ENCODE measurements at regions not wholly inside any gene's neighbourhood (a gene's known extent, or its start where the extent isn't known, plus 50 kb on each side); places are given as distances from the start of the nearest gene placed in this dataset.

- no peak for ATAC-seq
- no peak overlapping the region for H3K4me3 ChIP-seq (ENCODE audit: low read length)
- H3K27ac Mint-ChIP-seq = no peak overlapping the region
- no peaks in the 10 kb centered on the region for H3K4me1 Mint-ChIP-seq
- H3K27ac ChIP-seq (ENCODE audit: low read length) = no peak overlapping the region
- no peaks in the 10 kb centered on the region for H3K4me1 ChIP-seq (ENCODE audit: control insufficient read depth, insufficient read depth, low read length)
- no peak overlapping the region for H3K4me3 Mint-ChIP-seq
- no peaks in the 10 kb centered on the region for H3K27me3 ChIP-seq (ENCODE audit: control insufficient read depth, insufficient read depth, low read length)
- no peak for TF ChIP-seq CTCF (IDR thresholded peaks at IDR 0.05)
- no CpG with 5 or more reads among the region's 2 CpGs for WGBS (ENCODE audit: insufficient coverage)
- no peaks in the 10 kb centered on the region for H3K36me3 Mint-ChIP-seq
- peaks cover 2 to 11% of the 10 kb centered on the region in 2 donors for H3K9me3 Mint-ChIP-seq
- DNase-seq = no peak
- no peaks in the 10 kb centered on the region for H3K27me3 Mint-ChIP-seq (ENCODE audit: low read depth in 2 of 2)
- intact Hi-C loops (cut with micrococcal nuclease) = no loop called here
- no peaks in the 10 kb centered on the region for H3K9me3 ChIP-seq (ENCODE audit: control insufficient read depth, insufficient read depth, low read length)
- no peaks in the 10 kb centered on the region for H3K36me3 ChIP-seq (ENCODE audit: control insufficient read depth, insufficient read depth, low read length)
Observed at GRCh38 chr20:7452890-7453289, 487.4 kb downstream of the HAO1 start.

GRCh38 chr20:7454047-7454446 is 486.2 kb downstream of the HAO1 start:
- no peak overlapping the region for H3K4me3 ChIP-seq (ENCODE audit: low read length)
- no peaks in the 10 kb centered on the region for H3K4me1 ChIP-seq (ENCODE audit: control insufficient read depth, insufficient read depth, low read length)
- no peaks in the 10 kb centered on the region for H3K4me1 Mint-ChIP-seq
- 64% methylated on average over 2 of the region's 2 CpGs for WGBS (ENCODE audit: insufficient coverage)
- no peak overlapping the region for H3K27ac Mint-ChIP-seq
- peaks cover 2 to 6% of the 10 kb centered on the region in 2 donors for H3K9me3 Mint-ChIP-seq
- no peak for TF ChIP-seq CTCF (IDR thresholded peaks at IDR 0.05)
- no peak overlapping the region for H3K27ac ChIP-seq (ENCODE audit: low read length)
- no peaks in the 10 kb centered on the region for H3K36me3 ChIP-seq (ENCODE audit: control insufficient read depth, insufficient read depth, low read length)
- intact Hi-C loops (cut with micrococcal nuclease) = no loop called here
- H3K36me3 Mint-ChIP-seq = no peaks in the 10 kb centered on the region
- no peaks in the 10 kb centered on the region for H3K27me3 Mint-ChIP-seq (ENCODE audit: low read depth in 2 of 2)
- DNase-seq (no peak), ATAC-seq (no peak)
- no peak overlapping the region for H3K4me3 Mint-ChIP-seq
- no peaks in the 10 kb centered on the region for H3K9me3 ChIP-seq (ENCODE audit: control insufficient read depth, insufficient read depth, low read length)
- H3K27me3 ChIP-seq (ENCODE audit: control insufficient read depth, insufficient read depth, low read length) = no peaks in the 10 kb centered on the region

GRCh38 chr20:7458459-7458858 is 481.8 kb downstream of the HAO1 start:
- H3K9me3 ChIP-seq (ENCODE audit: control insufficient read depth, insufficient read depth, low read length) = no peaks in the 10 kb centered on the region
- no peak overlapping the region for H3K4me3 Mint-ChIP-seq
- H3K27me3 ChIP-seq (ENCODE audit: control insufficient read depth, insufficient read depth, low read length) = no peaks in the 10 kb centered on the region
- intact Hi-C loops (cut with micrococcal nuclease) = no loop called here
- no peak overlapping the region for H3K27ac Mint-ChIP-seq
- ATAC-seq (no peak), DNase-seq (no peak)
- no peak for TF ChIP-seq CTCF (IDR thresholded peaks at IDR 0.05)
- H3K36me3 ChIP-seq (ENCODE audit: control insufficient read depth, insufficient read depth, low read length) = no peaks in the 10 kb centered on the region
- 88% methylated on average over 3 of the region's 3 CpGs for WGBS (ENCODE audit: insufficient coverage)
- H3K4me1 Mint-ChIP-seq = no peaks in the 10 kb centered on the region
- no peak overlapping the region for H3K4me3 ChIP-seq (ENCODE audit: low read length)
- H3K27me3 Mint-ChIP-seq (ENCODE audit: low read depth in 2 of 2) = no peaks in the 10 kb centered on the region
- H3K36me3 Mint-ChIP-seq = no peaks in the 10 kb centered on the region
- H3K4me1 ChIP-seq (ENCODE audit: control insufficient read depth, insufficient read depth, low read length) = no peaks in the 10 kb centered on the region
- H3K9me3 Mint-ChIP-seq = peaks cover 3 to 4% of the 10 kb centered on the region in 2 donors
- H3K27ac ChIP-seq (ENCODE audit: low read length) = no peak overlapping the region

- H3K4me1 Mint-ChIP-seq = no peaks in the 10 kb centered on the region
- no peak overlapping the region for H3K27ac Mint-ChIP-seq
- H3K27me3 Mint-ChIP-seq (ENCODE audit: low read depth in 2 of 2) = no peaks in the 10 kb centered on the region
- intact Hi-C loops (cut with micrococcal nuclease) = no loop called here
- Histone ChIP-seq H3K36me3 (ENCODE audit: control insufficient read depth, insufficient read depth, low read length) (no peaks in the 10 kb centered on the region), H3K9me3 (ENCODE audit: control insufficient read depth, insufficient read depth, low read length) (no peaks in the 10 kb centered on the region), H3K27ac (ENCODE audit: low read length) (no peak overlapping the region), H3K4me3 (ENCODE audit: low read length) (no peak overlapping the region), H3K27me3 (ENCODE audit: control insufficient read depth, insufficient read depth, low read length) (no peaks in the 10 kb centered on the region), H3K4me1 (ENCODE audit: control insufficient read depth, insufficient read depth, low read length) (no peaks in the 10 kb centered on the region)
- no peak overlapping the region for H3K4me3 Mint-ChIP-seq
- WGBS (ENCODE audit: insufficient coverage) = 46% methylated on average over 1 of the region's 1 CpG
- ATAC-seq (no peak), DNase-seq (no peak)
- peaks cover 3 to 4% of the 10 kb centered on the region in 2 donors for H3K9me3 Mint-ChIP-seq
- no peak for TF ChIP-seq CTCF (IDR thresholded peaks at IDR 0.05)
- H3K36me3 Mint-ChIP-seq = no peaks in the 10 kb centered on the region
Observed at GRCh38 chr20:7459083-7459482, 481.2 kb downstream of the HAO1 start.

Measured in natural killer cell (primary cell).